ENCODE measurements at regions not wholly inside any gene's neighbourhood (a gene's known extent, or its start where the extent isn't known, plus 50 kb on each side); places are given as distances from the start of the nearest gene placed in this dataset.

DNA sequence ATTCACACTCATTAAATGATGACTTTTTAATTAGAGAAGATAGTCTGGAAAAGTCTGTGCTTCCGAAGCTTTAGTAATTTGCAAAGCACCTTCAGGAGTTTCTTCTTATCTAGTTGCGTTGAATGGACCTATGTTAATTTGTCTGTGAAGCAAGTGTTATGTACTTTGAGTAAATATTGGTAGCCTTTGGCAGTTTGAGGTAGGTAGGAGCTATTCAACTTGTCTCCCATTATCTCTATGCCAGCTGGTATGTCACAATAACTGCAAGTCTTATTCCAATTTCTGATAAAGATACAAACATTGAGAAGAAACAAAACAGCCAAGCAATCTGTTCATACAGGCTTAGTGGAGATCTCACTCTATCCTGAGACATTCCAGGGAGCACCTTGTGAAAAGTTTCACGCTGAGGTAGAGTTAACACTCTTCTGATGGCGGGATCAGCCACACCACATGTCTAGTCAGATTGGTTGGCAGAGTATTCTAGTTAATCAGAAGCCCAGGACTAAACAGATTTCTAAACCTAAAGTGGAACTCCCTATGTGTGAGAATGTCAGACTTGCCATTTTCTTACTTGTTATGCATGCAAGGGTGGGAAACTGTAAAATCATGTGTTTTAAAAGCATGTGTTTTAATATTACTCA, 219.8 kb upstream of the MANEA start:
- BruUV-seq (replicated peaks), result no TSS peak
- no peak for TF ChIP-seq POLR2AphosphoS5 (IDR thresholded peaks at IDR 0.05; ENCODE audit: low read depth, low read length)
- TF ChIP-seq, protein P1, sequence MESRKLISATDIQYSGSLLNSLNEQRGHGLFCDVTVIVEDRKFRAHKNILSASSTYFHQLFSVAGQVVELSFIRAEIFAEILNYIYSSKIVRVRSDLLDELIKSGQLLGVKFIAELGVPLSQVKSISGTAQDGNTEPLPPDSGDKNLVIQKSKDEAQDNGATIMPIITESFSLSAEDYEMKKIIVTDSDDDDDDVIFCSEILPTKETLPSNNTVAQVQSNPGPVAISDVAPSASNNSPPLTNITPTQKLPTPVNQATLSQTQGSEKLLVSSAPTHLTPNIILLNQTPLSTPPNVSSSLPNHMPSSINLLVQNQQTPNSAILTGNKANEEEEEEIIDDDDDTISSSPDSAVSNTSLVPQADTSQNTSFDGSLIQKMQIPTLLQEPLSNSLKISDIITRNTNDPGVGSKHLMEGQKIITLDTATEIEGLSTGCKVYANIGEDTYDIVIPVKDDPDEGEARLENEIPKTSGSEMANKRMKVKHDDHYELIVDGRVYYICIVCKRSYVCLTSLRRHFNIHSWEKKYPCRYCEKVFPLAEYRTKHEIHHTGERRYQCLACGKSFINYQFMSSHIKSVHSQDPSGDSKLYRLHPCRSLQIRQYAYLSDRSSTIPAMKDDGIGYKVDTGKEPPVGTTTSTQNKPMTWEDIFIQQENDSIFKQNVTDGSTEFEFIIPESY (IDR thresholded peaks at IDR 0.05; ENCODE audit: extremely low read depth, insufficient replicate concordance, low read length), result no peak
- no peak for TF ChIP-seq ZNF274 (IDR thresholded peaks at IDR 0.05; ENCODE audit: low read depth, low read length)
- TF ChIP-seq RAD21 (IDR thresholded peaks at IDR 0.05; ENCODE audit: low read depth), result no peak
- TF ChIP-seq SP1 (IDR thresholded peaks at IDR 0.05; ENCODE audit: low read depth), result no peak
- TF ChIP-seq REST (IDR thresholded peaks at IDR 0.05; ENCODE audit: low read depth), result no peak
- no peak for TF ChIP-seq ZFX (IDR thresholded peaks at IDR 0.05)
- TF ChIP-seq MAX (IDR thresholded peaks at IDR 0.05), result no peak
- TF ChIP-seq EZH2 (IDR thresholded peaks at IDR 0.05), result no peak
- TF ChIP-seq CBX3 (IDR thresholded peaks at IDR 0.05; ENCODE audit: low read depth), result no peak
- TF ChIP-seq ELF1 (IDR thresholded peaks at IDR 0.05; ENCODE audit: borderline replicate concordance, low read depth), result no peak
- TF ChIP-seq SIN3A (IDR thresholded peaks at IDR 0.05; ENCODE audit: low read depth), result no peak
- no peak for TF ChIP-seq POLR2A (IDR thresholded peaks at IDR 0.05; ENCODE audit: borderline replicate concordance, extremely low read depth, insufficient read depth, insufficient read length)
- intact Hi-C loops (cut with micrococcal nuclease), result loop anchor here (10.0 kb wide), 1 partner anchor 153 kb away; no protein-coding TSS in a partner anchor
- DNase-seq (ENCODE audit: low read depth, low spot score) (no peak), ATAC-seq (no peak)
- H3K79me2 ChIP-seq (ENCODE audit: insufficient read depth, low read length), result no peaks in the 10 kb centered on the region
- no peaks in the 10 kb centered on the region for H3K36me3 ChIP-seq (ENCODE audit: control insufficient read depth in 1 of 2, insufficient read depth in 2 of 2, low read length in 2 of 2)
- H2AFZ ChIP-seq (ENCODE audit: low read depth, low read length, poor library complexity, severe bottlenecking), result peak overlapping the region; percentile 29
- H3K4me2 ChIP-seq (ENCODE audit: low read length), result no peak overlapping the region
- no peaks in the 10 kb centered on the region for H4K20me1 ChIP-seq (ENCODE audit: insufficient read depth)
- H3K27me3 ChIP-seq (ENCODE audit: insufficient read depth, low read length), result no peaks in the 10 kb centered on the region
- no peaks in the 10 kb centered on the region for H3K9me2 ChIP-seq (ENCODE audit: insufficient read depth)
- no peak overlapping the region for H3K27ac ChIP-seq (ENCODE audit: low read depth, low read length)
- H3K4me1 ChIP-seq (ENCODE audit: control insufficient read depth in 1 of 2, insufficient read depth in 2 of 2, low read length in 2 of 2), result no peaks in the 10 kb centered on the region
- H3K4me3 ChIP-seq (replicated peaks in 1 of 2; ENCODE audit: low read depth in 1 of 2, low read length in 2 of 2), result no peak overlapping the region
- H3K9ac ChIP-seq (ENCODE audit: low read length), result no peak overlapping the region
- RAD21 ChIA-PET (ENCODE audit: low non-redundant PET in 1 of 2, low total read pairs in 2 of 2, uncharacterized antibody in 2 of 2, unreplicated experiment in 2 of 2), result no interaction called here
- POLR2A ChIA-PET, result no interaction called here
- CTCF ChIA-PET, result no interaction called here
- no peaks in the 10 kb centered on the region for H3K9me3 ChIP-seq (ENCODE audit: control insufficient read depth in 1 of 2, insufficient read depth in 1 of 2, low read depth in 1 of 2, low read length in 2 of 2)
